SH-SY5Y (cell line): ENCODE measurements at regions not wholly inside any gene's neighbourhood (a gene's known extent, or its start where the extent isn't known, plus 50 kb on each side); places are given as distances from the start of the nearest gene placed in this dataset.

ENCODE experiments used
- GATA2 ChIP-seq: IDR thresholded peaks from 2 replicates; pipeline ENCODE4 v1.6.1; 2011; ENCODE audit warnings: mild to moderate bottlenecking, low read depth, low read length
- GATA3 ChIP-seq: IDR thresholded peaks from 2 replicates; pipeline ENCODE4 v1.6.1; 2011; ENCODE audit warnings: low read depth, mild to moderate bottlenecking, low read length, moderate library complexity

GRCh38 chr13:21235174-21235573 is 58.7 kb downstream of the MRPL57 start:
- TF ChIP-seq GATA2 = no peak
- no peak for TF ChIP-seq GATA3
